ENCODE measurements at regions not wholly inside any gene's neighbourhood (a gene's known extent, or its start where the extent isn't known, plus 50 kb on each side); places are given as distances from the start of the nearest gene placed in this dataset.
"Not testable (repeated sequence)": the region's sequence is repeated elsewhere in the genome, so short reads cannot be mapped to it uniquely, and the experiment has no call there.

DNA sequence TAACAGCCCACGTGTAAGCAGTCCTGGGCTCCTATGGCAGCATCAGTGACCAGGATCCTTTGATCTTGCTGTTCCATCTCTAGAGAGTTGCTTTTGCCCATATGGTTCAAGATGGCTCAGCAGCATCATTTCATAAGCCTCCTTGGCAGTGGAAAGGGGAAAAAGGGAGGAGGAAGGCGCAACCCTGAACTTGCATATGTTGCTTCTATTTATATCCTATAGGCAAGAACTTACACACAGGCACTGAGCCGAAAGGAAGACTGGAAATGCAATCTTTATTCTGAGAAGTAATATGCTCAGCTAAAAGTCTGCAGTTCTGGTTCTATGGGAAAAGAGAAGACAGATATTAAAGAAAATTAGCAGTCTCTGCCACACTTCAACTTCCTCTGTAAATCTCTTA is 167.7 kb upstream of the PLXNC1 start:
- DNase-seq, result no peak

DNA sequence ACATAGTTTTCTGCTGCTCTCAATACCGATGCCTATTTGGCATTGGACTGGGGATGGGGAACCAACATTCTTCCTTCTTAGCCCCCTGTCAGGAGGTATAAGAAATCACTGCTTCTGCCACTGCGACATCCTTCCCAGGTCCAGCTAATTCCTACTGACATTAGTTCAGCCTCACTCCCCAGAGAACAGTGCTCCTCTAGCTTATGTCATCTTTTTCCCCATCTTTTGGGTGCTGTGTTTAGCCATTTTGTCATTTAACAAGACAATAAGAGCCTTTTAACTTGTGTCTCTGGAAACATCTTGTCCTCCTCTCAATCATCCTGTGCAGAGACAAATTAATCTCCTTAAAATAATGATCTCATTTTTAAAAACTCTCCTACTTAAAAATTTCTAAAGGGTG is 167.0 kb upstream of the PLXNC1 start:
- DNase-seq, result no peak

GRCh38 chr12:93982771-93983315 is 165.5 kb upstream of the PLXNC1 start:
- DNase-seq, result no peak

- no peak for DNase-seq
Observed at GRCh38 chr12:93984005-93984404, 164.4 kb upstream of the PLXNC1 start.

GRCh38 chr12:93989949-93990348 is 158.4 kb upstream of the PLXNC1 start:
- DNase-seq, result peak; percentile 82

DNA sequence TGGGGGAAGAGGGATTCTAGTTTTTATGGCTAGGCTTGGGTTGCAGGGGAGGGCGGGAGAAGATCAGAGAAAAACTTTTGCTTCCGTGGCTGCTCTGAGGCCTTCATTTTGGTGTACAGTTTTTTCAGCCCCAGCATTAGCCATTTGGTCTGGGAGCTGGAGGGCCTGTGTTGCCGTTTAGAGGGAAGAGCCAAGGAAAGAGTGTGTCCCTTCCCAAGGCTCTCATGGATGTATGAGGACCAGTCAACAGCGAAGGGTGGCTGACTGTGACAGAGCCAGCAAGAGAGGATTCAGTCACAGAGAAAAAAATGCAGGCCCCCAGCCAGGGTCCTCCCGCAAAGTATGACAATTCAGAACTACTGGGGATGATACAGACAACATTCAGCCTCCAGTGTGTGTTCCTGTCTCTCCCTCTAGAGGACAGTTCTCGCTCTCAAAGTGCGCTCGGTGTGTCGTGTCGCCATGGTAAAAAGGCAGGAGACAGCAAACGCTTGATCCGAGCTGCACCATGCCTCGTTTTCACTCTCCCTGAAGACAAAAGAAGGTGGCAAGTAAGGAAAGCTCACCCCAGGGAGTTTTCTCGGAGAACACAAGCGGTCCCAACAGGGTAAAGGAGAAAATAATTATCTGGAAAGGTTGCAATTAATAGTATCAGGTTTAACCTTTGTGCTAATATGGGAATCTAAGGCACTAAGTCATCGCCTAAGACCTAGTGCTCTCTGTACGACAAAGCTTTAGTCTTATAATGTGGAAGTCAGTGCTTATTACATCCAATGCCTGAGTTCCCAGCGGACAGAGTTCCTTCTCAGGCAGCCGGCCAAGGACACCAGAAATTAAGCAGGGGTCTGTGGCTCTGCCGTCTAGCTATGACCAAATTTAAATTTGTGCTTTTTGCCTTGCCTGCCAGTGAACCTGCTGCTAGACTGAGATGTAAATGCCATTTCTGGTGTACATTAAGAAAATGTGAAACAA is 157.3 kb upstream of the PLXNC1 start:
- no peak for DNase-seq

DNA sequence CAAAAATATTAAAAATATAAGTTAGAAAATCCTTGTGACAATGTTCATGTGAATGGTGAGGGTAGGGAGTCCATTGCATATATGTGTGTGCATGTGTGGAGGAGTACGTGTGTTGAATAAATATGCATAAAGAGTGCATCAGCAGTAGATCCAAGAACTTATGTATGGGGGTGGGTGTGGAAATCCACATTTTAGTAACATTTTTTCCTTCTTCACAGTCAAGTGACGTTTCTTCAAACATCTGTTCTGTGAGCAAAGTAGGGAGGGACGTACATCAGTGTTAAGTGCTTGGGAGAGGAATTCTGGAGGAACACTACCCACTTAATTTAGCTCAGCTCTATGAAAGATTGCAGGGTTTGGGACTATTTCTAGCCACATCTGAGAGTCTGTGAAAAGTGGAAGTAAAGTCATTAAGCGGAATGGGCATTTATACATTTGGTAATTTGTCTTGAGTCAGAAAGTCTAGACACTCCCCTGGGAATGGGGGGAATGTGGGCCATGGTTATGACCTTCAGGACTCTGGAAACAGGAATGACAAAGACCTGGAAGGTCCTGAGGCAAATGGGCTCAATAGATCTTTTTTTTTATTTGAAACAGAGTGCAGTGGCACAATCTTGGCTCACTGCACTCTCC is 156.4 kb upstream of the PLXNC1 start:
- no peak for DNase-seq

GRCh38 chr12:93994721-93995120 is 153.7 kb upstream of the PLXNC1 start:
- no peak for DNase-seq

DNA sequence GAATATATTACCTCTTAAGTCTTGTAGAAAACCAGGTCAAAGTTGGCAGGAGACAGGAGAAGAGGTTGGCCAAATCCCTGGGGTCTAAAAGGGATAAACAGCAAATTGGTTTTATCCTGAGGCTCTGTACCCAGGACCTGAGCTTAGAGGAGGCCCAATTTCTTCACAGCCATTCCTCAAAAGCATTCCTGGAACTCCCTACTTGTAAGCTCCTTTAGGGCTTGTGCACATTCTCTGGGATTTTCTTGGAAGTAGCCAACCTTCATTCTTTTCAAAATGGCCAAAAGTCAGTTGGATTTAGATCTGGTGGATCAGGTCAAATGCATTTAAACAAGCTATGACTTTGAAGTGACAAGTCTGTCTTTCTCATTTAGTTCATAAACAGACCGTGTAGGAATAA is 152.1 kb upstream of the PLXNC1 start:
- no peak for DNase-seq

DNA sequence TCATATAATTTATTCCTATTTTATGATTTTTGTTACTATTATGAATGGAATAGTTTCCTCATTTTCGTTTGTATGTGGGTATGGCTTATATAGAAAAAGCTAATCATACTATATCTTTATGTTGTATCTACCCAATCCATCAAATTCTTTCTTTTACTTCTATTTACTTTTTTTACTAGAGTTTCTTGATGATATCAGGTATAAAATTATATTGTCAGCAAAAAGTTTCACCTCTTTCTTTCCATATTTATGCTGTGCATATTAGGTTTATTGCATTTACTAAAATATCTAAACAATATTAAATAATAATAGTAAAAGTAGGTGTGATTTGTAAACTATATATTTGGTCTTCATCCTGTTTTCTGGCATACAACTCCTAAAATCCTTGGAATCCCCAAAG is 146.7 kb upstream of the PLXNC1 start:
- no peak for DNase-seq

- not testable (repeated sequence) for DNase-seq
Observed at GRCh38 chr12:94002925-94003324, 145.5 kb upstream of the PLXNC1 start.

DNA sequence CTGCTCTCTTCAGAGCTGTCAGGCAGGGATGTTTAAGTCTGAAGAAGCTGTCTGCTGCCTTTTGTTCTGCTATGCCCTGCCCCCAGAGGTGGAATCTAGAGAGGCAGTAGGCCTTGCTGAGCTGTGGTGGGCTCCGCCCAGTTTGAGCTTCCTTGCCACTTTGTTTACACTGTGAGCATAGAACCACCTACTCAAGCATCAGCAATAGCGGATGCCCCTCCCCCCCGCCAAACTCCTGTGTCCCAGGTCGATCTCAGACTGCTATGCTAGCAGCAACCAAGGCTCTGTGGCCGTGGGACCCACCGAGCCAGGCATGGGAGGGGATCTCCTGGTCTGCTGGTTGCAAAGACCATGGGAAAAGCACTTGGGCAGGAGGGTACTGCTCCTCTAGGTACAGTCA is 140.5 kb upstream of the PLXNC1 start:
- not testable (repeated sequence) for DNase-seq

DNA sequence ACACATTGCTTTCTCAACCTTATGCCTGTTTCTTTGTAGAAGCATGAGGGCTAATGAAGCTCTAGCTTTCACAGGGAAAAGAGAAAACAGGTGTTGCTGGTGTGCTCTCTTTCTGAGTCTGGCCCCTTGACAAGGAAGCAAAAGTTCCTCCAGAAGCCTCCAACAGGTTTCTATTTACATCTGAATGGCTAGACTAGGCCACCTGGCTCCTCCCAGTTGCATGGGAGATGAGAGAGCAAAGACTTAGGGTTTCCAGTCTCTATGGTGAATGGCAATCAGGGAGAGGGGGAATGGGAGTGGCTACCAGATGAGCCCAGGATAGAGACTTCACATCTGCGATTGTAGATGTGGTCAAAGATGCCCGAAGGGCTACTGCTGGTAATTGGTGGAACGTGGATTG is 138.1 kb upstream of the PLXNC1 start:
- no peak for DNase-seq

DNA sequence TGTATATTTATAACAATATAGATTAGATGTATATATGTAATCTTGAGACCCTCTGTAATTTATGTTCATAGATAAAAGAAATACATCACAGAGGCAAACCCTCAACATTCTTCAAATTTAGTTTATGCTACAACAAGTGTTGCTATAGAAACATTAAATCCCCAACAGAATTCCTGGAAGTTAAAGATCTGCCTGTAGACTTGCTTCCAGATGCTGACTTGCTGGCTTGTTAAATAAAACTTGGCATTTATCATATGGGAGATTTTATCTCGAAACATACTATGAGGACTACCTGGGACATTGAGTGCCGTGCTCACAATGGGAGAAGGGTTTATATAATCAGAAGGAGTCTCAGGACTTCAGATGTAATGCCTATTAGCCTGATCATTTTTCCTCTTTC is 136.3 kb upstream of the PLXNC1 start:
- DNase-seq, result no peak

GRCh38 chr12:94012590-94012989 is 135.8 kb upstream of the PLXNC1 start:
- no peak for DNase-seq

GRCh38 chr12:94017247-94017646 is 131.1 kb upstream of the PLXNC1 start:
- not testable (repeated sequence) for DNase-seq

- DNase-seq, result no peak
Observed at GRCh38 chr12:94020335-94020734, 128.0 kb upstream of the PLXNC1 start.

DNA sequence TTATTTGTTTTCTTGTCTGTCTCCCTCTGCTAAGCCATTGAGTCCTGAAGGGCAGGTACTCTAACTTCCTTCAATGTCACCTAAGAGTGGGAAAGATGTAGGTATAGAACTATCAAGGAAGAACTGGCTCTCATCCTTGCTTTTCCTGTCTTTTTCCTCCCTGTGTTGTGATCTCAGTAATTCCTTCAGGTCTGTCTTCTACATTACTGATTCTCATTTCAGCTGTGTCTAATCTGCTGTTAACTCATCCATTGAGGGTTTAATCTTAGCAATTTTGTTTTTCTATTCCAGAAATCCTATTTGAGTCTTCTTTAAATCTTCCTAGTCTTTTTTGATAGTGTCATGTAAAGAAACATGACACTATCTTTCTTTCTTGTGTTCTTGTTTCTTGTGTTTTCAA is 124.5 kb upstream of the PLXNC1 start:
- no peak for DNase-seq

GRCh38 chr12:94025068-94025467 is 123.3 kb upstream of the PLXNC1 start:
- no peak for DNase-seq

DNA sequence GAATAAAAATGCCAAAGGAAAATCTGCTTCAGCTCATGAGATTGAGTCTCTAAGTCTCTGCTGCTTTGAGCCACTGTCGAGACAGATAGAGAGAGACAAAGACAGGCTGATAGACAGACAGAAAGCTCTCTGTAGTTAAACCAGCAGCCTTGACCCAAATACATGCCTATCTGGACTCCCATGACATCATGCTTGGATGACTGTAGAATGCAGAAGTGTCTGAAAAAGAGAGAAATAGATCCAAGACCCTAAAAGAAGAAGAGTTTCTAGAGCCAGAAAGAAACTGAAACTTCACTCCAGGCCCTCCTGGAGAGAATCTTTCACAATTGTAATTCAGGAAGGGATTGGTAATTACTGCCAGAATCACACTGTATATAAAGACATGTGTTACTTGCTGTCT is 122.6 kb upstream of the PLXNC1 start:
- DNase-seq, result no peak

- no peak for DNase-seq
Observed at GRCh38 chr12:94026596-94026995, 121.8 kb upstream of the PLXNC1 start.

DNA sequence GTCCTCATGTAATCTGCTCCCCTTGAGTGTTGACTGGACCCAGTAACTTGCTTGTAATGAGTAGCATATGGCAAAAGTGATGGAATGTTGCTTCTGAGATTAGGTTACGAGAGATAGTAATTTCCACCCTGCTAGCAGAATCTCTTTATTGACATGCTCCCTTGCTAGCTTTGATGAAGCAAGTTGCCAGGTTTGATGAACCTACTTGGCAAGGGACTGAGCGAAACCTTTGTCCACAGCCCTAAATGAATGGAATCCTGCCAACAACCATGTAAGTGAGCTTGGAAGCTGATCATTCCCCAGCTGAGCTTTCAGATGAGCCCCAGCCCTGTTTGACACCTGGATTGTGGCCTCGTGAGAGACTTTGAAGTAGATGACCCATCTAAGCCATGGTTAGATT is 120.8 kb upstream of the PLXNC1 start:
- DNase-seq, result no peak

DNA sequence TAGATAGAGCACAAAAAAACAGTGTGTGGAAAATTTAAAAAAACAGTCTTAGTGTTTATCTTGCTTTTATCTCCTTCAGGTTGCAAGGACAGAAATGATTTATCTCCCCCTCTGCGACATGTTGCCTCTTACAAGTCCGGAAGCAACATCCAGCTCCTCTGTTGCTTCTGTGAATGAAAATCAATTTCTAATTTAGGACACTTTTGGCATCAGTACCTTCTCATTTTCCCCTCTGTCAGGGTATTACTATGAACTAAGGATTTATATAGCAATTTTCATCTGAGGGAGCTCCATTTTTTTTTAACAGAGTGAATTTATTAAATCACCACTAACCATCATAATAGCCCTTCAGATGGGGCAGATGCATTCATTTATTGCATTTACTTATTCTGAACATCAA is 116.6 kb upstream of the PLXNC1 start:
- DNase-seq, result no peak

- no peak for DNase-seq
Observed at GRCh38 chr12:94032368-94032767, 116.0 kb upstream of the PLXNC1 start.

Measured in NCI-H2029 treated with DMSO at 0.1 percent for 48 hours (cell line).